Mucosa of stomach (tissue), 1 donor: ENCODE measurements at regions not wholly inside any gene's neighbourhood (a gene's known extent, or its start where the extent isn't known, plus 50 kb on each side); places are given as distances from the start of the nearest gene placed in this dataset.

ENCODE experiments used
- H3K27me3 ChIP-seq: one replicate; pipeline ENCODE4 v1.7.0; 2013; ENCODE audit warnings: mild to moderate bottlenecking, low read length; ENCODE audit not compliant: control insufficient read depth, insufficient read depth
- H3K36me3 ChIP-seq: one replicate; pipeline ENCODE4 v1.7.0; 2013; ENCODE audit warnings: low read length; ENCODE audit not compliant: control insufficient read depth, insufficient read depth
- H3K4me1 ChIP-seq: one replicate; pipeline ENCODE4 v1.7.0; 2013; ENCODE audit warnings: mild to moderate bottlenecking, low read length; ENCODE audit not compliant: control insufficient read depth, insufficient read depth
- H3K4me3 ChIP-seq: one replicate; pipeline ENCODE4 v1.7.0; 2013; ENCODE audit warnings: low read length
- H3K9ac ChIP-seq: one replicate; pipeline ENCODE4 v1.7.0; 2013; ENCODE audit warnings: mild to moderate bottlenecking, low read length, moderate library complexity
- H3K9me3 ChIP-seq: one replicate; pipeline ENCODE4 v1.7.0; 2013; ENCODE audit warnings: mild to moderate bottlenecking, low read length, moderate library complexity; ENCODE audit not compliant: control insufficient read depth
- donor health status: Pancreatic carcinoma.

DNA sequence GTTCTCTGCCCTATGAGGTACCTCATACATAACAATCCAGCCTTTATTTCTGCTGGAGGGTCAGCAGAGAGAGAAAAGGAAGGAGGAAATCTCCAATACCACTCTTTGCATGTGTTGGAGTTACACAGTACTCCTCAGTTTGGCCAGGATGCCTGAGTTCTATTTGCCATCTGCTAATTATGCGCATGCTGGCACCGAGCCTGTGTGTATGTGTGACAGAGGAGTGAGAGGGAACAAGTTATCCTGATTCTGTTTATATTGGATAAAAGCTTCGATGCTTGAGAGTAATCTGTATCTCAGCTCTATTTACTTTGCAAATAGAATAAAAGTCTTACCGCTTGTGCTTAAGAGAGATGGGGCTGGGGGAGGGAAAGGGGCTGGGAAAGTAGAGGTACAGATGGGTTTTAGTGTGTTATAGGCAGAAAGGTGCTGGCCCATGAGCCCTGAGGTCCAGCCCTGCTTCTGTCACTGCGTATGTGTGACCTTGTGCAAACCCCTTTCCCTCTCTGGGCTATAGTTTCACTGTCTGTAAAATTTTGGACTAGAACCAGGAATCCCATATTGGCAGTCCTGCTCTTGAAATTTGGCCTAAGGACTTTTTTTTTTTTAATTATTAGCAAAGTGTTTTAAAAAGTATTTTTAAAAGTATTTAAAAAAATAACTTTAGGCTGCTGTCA is 54.5 kb upstream of the PLXNA2 start:
- Histone ChIP-seq H3K9me3 (no peaks in the 10 kb centered on the region), H3K9ac (no peak overlapping the region), H3K36me3 (no peaks in the 10 kb centered on the region), H3K27me3 (no peaks in the 10 kb centered on the region), H3K4me1 (peaks cover 22% of the 10 kb centered on the region), H3K4me3 (no peak overlapping the region)

GRCh38 chr1:208300084-208300770 is 56.0 kb upstream of the PLXNA2 start:
- no peaks in the 10 kb centered on the region for H3K27me3 ChIP-seq
- no peak overlapping the region for H3K9ac ChIP-seq

DNA sequence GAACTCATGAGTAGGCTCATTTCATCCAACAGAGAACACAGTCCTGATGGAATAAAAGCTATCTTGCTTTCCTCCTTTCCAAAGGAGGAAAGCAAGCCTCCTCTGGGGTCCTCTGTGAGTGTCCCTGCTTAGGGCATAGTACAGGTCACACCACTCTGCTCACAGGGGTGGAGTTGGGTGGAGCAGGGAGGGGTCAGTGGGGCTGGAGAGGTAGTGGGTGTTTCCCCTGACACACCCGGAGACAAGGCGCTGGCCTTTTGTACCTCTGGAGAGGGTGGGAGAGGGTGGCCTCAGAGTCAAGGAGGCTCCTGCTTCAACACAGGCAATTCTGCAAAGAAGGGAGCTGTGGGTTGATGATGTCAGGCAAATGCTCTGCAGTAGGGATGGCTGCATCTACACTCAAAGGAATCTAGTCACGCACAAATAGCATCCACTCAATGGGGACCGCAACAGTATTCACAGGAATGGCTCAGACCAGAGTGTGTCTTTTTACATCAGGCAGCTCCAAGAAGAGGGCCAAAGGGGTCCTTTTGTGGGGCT is 58.6 kb upstream of the PLXNA2 start:
- no peak overlapping the region for H3K9ac ChIP-seq
- H3K4me3 ChIP-seq, result no peak overlapping the region
- H3K36me3 ChIP-seq, result no peaks in the 10 kb centered on the region
- H3K9me3 ChIP-seq, result no peaks in the 10 kb centered on the region
- H3K4me1 ChIP-seq, result peaks cover 22% of the 10 kb centered on the region
- H3K27me3 ChIP-seq, result no peaks in the 10 kb centered on the region

More at GRCh38 chr1:208300084-208300770, 56.0 kb upstream of the PLXNA2 start:
- no peaks in the 10 kb centered on the region for H3K36me3 ChIP-seq
- H3K4me1 ChIP-seq, result peaks cover 22% of the 10 kb centered on the region
- H3K4me3 ChIP-seq, result no peak overlapping the region
- no peaks in the 10 kb centered on the region for H3K9me3 ChIP-seq

DNA sequence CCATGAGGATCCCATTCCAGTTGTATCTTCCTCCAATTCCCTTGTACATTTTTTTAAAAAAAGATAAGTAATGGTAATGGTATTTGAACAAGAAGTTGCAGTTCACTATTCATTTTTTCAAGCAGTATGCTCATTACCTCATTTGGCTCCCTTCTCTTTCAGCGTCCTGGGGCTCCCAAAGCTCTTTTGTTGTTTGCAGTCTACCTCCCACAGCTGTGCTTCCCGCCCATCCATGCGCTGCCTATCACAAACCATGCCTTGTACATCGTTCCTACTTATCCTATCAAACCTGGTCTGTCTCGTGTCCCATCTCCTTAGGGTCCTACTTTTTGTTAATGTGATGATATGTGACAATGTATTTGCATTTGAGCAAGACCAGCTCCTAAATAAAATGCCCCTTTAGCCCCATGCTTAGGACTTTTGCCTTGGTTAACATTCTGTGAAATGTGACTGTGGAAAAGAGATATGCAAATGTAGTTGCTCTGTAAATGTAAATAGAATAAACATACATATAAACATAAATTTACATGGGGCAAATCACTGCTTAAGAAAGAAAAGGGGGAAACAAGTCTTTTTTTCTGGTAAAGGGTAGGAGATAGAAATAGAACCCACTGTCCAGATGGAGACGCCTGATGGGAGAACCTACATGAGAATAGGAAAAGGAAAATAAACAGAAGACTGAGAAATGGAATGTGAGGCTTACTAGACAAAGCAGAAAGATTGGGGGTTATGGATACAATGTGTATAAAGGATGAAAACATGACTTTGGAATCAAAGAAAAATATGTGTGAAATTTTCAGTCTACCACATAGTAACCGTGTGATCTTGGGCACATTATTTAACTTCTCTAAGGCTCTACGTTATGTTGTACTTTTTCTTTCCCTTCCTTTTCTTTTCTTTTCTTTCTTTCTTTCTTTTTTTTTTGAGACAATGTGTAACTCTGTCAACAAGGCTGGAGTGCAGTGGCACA is 59.8 kb upstream of the PLXNA2 start:
- H3K4me3 ChIP-seq, result no peak overlapping the region
- no peaks in the 10 kb centered on the region for H3K9me3 ChIP-seq
- no peaks in the 10 kb centered on the region for H3K27me3 ChIP-seq
- no peak overlapping the region for H3K9ac ChIP-seq
- peaks cover 14% of the 10 kb centered on the region for H3K4me1 ChIP-seq
- H3K36me3 ChIP-seq, result no peaks in the 10 kb centered on the region

DNA sequence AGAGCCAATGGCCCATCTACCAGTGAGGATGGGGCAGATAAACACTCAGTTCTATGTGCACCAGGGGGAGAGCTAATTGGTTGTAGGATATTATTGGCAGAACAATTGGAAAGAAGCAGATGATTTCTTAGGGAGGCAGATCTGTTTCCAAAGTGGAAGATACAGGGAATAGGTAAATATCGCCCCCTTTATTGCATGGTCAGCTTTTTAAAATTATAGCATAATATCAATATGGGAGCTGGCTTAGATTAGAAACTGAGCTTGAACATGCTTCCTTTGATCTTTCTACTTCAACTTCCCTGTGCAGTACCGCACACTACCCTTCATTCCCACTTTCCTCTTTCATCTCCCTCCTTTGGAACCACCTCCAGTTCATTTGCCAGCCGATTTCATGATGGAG is 64.0 kb upstream of the PLXNA2 start:
- H3K9ac ChIP-seq, result no peak overlapping the region

DNA sequence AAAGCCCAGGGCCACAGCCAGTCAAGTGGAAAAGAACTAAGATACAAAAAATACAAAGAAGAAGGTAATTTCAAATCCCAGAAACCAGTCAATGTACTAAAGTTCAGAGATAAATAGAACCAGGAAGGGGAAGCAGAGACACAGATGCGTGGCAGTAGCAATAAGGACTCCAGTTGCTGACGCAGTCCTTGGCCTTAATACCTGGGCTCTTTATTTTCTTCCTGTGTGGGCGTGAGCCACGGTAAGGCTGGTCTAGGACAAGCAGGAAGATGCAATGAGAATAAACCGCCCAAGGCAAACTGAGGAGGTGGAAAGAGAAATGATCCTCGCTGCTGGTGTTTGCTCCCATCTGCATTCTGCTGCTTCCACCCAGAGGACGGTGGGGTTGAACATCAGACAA is 65.6 kb upstream of the PLXNA2 start:
- Histone ChIP-seq H3K4me3 (no peak overlapping the region), H3K9ac (no peak overlapping the region), H3K36me3 (no peaks in the 10 kb centered on the region), H3K27me3 (no peaks in the 10 kb centered on the region), H3K9me3 (no peaks in the 10 kb centered on the region), H3K4me1 (no peaks in the 10 kb centered on the region)

More for the DNA sequence above, 64.0 kb upstream of the PLXNA2 start:
- Histone ChIP-seq H3K36me3 (no peaks in the 10 kb centered on the region), H3K27me3 (no peaks in the 10 kb centered on the region), H3K9me3 (no peaks in the 10 kb centered on the region), H3K4me3 (no peak overlapping the region), H3K4me1 (no peaks in the 10 kb centered on the region)

DNA sequence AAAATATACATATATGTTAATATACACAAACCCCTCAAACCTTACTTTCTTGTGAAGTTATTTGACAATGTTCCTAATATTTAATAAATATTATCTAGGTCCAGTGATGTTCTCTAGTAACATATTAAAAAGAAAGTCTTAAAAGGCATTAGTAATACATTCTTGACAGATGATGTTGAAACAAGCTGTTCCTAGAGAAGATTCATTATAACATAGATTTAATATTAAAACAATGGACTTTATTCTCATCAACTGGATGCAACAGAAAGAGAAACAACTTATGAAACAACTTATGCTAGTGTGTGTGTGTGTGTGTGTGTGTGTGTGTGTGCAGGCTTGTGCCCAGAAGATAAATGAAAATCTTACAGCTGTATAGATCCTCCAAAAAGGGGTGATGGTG is 68.5 kb upstream of the PLXNA2 start:
- Histone ChIP-seq H3K4me3 (no peak overlapping the region), H3K4me1 (no peaks in the 10 kb centered on the region), H3K27me3 (no peaks in the 10 kb centered on the region), H3K9me3 (no peaks in the 10 kb centered on the region), H3K36me3 (no peaks in the 10 kb centered on the region), H3K9ac (no peak overlapping the region)

GRCh38 chr1:208314431-208314830 is 70.2 kb upstream of the PLXNA2 start:
- Histone ChIP-seq H3K36me3 (no peaks in the 10 kb centered on the region), H3K9me3 (no peaks in the 10 kb centered on the region), H3K4me1 (no peaks in the 10 kb centered on the region), H3K27me3 (no peaks in the 10 kb centered on the region), H3K4me3 (no peak overlapping the region), H3K9ac (no peak overlapping the region)

- H3K4me3 ChIP-seq, result no peak overlapping the region
- no peaks in the 10 kb centered on the region for H3K4me1 ChIP-seq
- H3K27me3 ChIP-seq, result no peaks in the 10 kb centered on the region
- no peaks in the 10 kb centered on the region for H3K36me3 ChIP-seq
- H3K9ac ChIP-seq, result no peak overlapping the region
- H3K9me3 ChIP-seq, result no peaks in the 10 kb centered on the region
Measured at GRCh38 chr1:208318150-208318734, 74.1 kb upstream of the PLXNA2 start.

DNA sequence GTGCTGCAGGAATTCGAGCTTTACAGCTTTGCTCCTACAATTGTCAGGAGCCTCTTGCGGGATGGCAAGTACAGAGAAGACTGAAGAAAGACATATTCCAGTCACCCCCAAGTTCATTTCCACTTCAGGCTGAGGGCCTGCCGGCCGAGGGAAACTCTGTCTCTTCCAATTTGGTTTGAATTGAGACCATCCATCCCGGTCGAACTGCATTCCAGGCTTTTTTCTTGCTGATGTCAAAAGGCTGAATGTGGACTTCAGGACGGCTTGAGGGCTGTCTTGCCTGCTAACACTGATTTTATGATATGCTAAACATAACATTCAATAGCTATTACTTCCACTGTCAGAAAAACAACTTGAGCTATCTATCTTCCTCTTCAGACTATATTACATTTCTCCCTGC is 79.8 kb upstream of the PLXNA2 start:
- no peaks in the 10 kb centered on the region for H3K9me3 ChIP-seq
- no peaks in the 10 kb centered on the region for H3K36me3 ChIP-seq
- no peaks in the 10 kb centered on the region for H3K4me1 ChIP-seq
- no peak overlapping the region for H3K4me3 ChIP-seq
- no peak overlapping the region for H3K9ac ChIP-seq
- no peaks in the 10 kb centered on the region for H3K27me3 ChIP-seq

DNA sequence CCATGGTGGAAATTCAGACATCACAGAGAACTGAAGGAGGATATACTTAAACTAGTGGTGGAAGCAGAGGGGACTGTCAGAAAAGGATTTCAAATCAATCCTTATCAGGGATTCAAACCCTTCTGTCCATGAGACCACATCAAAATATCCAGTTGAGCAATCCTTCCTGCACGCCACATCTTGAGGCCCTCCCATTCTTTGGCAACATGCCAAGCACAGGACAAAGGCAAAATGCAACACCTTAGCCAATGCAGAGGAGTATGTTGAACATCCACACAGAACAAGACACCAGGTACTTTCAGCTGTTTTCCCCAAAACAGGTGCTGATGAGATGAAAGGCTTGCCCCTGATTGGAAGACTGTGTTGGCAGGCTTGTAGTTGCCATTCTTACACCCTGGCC is 81.8 kb upstream of the PLXNA2 start:
- Histone ChIP-seq H3K4me3 (no peak overlapping the region), H3K9me3 (no peaks in the 10 kb centered on the region), H3K9ac (no peak overlapping the region), H3K4me1 (no peaks in the 10 kb centered on the region), H3K36me3 (no peaks in the 10 kb centered on the region), H3K27me3 (no peaks in the 10 kb centered on the region)
